GM12891 (cell line): ENCODE measurements at regions not wholly inside any gene's neighbourhood (a gene's known extent, or its start where the extent isn't known, plus 50 kb on each side); places are given as distances from the start of the nearest gene placed in this dataset.

Experiments used
- PAX5 ChIP-seq: IDR thresholded peaks from 2 replicates; pipeline ENCODE4 v1.6.1; 2011; ENCODE audit warnings: low read length, moderate library complexity, mild to moderate bottlenecking; ENCODE audit not compliant: insufficient read depth, severe bottlenecking
- POLR2AphosphoS5 ChIP-seq: IDR thresholded peaks from 2 replicates; pipeline ENCODE4 v1.6.1; 2011; ENCODE audit warnings: low read depth, low read length, control low read depth
- TAF1 ChIP-seq: IDR thresholded peaks from 2 replicates; pipeline ENCODE4 v1.6.1; 2011; ENCODE audit warnings: low read depth, low read length, control low read depth

- TF ChIP-seq POLR2AphosphoS5, result no peak
- no peak for TF ChIP-seq PAX5
- TF ChIP-seq TAF1, result no peak
Measured at GRCh38 chr6:21496196-21496595, 97.4 kb upstream of the SOX4 start.
